H1 (cell line): ENCODE measurements at regions not wholly inside any gene's neighbourhood (a gene's known extent, or its start where the extent isn't known, plus 50 kb on each side); places are given as distances from the start of the nearest gene placed in this dataset.

ENCODE experiments used
- CTCF ChIA-PET: fragments of 300-600 bp; sonication (Branson Sonifier 250); formaldehyde crosslinking; loops from one replicate; lab custom pipeline; 2021; ENCODE audit not compliant: partially characterized antibody; lab: Charles Lee
- POLR2A ChIA-PET: fragments of 300-600 bp; sonication (Branson Sonifier 250); formaldehyde crosslinking; loops from one replicate; lab custom pipeline; 2021; ENCODE audit warnings: inconsistent platforms; ENCODE audit not compliant: partially characterized antibody; lab: Charles Lee
- DNase-seq, 2 experiments: peaks; one replicate each; pipeline versions ENCODE4 v3.0.0 to v3.0.0-alpha.2; 2010 to 2022; ENCODE audit warnings: low spot score in 2 of 2, low read depth in 1 of 2, mixed read lengths in 1 of 2
- FAIRE-seq: peaks from 2 replicates; lab custom pipeline; 2011; peaks lifted over from hg19 to GRCh38; lab: Jason Lieb, UNC
- H2AFZ ChIP-seq: 2 replicates; pipeline ENCODE4 v1.8.1; 2012; ENCODE audit warnings: low read length, inconsistent platforms
- H2AK5ac ChIP-seq: 2 replicates; pipeline ENCODE4 v1.6.1; 2013; ENCODE audit warnings: low read depth, low read length
- H2BK120ac ChIP-seq: replicated peaks from 2 replicates; pipeline ENCODE3; 2013; ENCODE audit warnings: low read depth, low read length, inconsistent platforms
- H2BK12ac ChIP-seq: 2 replicates; pipeline ENCODE4 v1.6.1; 2013; ENCODE audit warnings: low read depth, low read length
- H2BK15ac ChIP-seq: 2 replicates; pipeline ENCODE4 v1.6.1; 2013; ENCODE audit warnings: low read length
- H2BK20ac ChIP-seq: 2 replicates; pipeline ENCODE4 v1.6.1; 2013; ENCODE audit warnings: low read length
- H2BK5ac ChIP-seq: 2 replicates; pipeline ENCODE4 v1.6.1; 2013; ENCODE audit warnings: low read depth, low read length
- H3K14ac ChIP-seq: 2 replicates; pipeline ENCODE4 v1.6.1; 2013; ENCODE audit warnings: inconsistent platforms; ENCODE audit not compliant: insufficient read length
- H3K18ac ChIP-seq: 2 replicates; pipeline ENCODE4 v1.6.1; 2013; ENCODE audit warnings: low read length; ENCODE audit errors: extremely low read depth
- H3K23ac ChIP-seq: 2 replicates; pipeline ENCODE4 v1.6.1; 2013; ENCODE audit warnings: inconsistent platforms; ENCODE audit not compliant: insufficient read length
- H3K23me2 ChIP-seq: 2 replicates; pipeline ENCODE4 v1.6.1; 2013; ENCODE audit warnings: low read depth, low read length
- H3K27ac ChIP-seq: 2 replicates; pipeline ENCODE4 v1.6.1; 2011; ENCODE audit warnings: low read depth, low read length, inconsistent platforms
- H3K27me3 ChIP-seq, 4 experiments: replicated peaks in 1 of 4; 1 replicate in 1 of 4; 2 replicates in 3 of 4; pipeline versions ENCODE4 v1.6.1 to v1.8.1; 2011 to 2013; ENCODE audit warnings: low read length in 3 of 4, mild to moderate bottlenecking in 3 of 4, inconsistent platforms in 2 of 4, mixed read lengths in 2 of 4, moderate library complexity in 1 of 4; ENCODE audit not compliant: control insufficient read depth in 3 of 4, insufficient read depth in 3 of 4; ENCODE audit errors: extremely low read depth in 1 of 4
- H3K36me3 ChIP-seq, 4 experiments: 2 replicates each; pipeline versions ENCODE4 v1.6.1 to v1.8.1; 2011 to 2013; ENCODE audit warnings: mild to moderate bottlenecking in 4 of 4, low read length in 3 of 4, moderate library complexity in 2 of 4, control low read depth in 1 of 4, inconsistent platforms in 1 of 4; ENCODE audit not compliant: insufficient read depth in 4 of 4, control insufficient read depth in 2 of 4
- H3K4ac ChIP-seq: replicated peaks from 2 replicates; pipeline ENCODE3; 2013; ENCODE audit warnings: low read length, low read depth, mixed read lengths, inconsistent platforms; ENCODE audit not compliant: insufficient read length
- H3K4me1 ChIP-seq, 4 experiments: replicated peaks in 1 of 4; 1 replicate in 1 of 4; 2 replicates in 3 of 4; pipeline versions ENCODE4 v1.6.1 to v1.8.1; 2011 to 2013; ENCODE audit warnings: low read length in 3 of 4, inconsistent platforms in 2 of 4, mixed read lengths in 1 of 4; ENCODE audit not compliant: insufficient read depth in 4 of 4, control insufficient read depth in 3 of 4
- H3K4me2 ChIP-seq, 2 experiments: 2 replicates each; pipeline versions ENCODE4 v1.6.1 to v1.8.1; 2011 to 2013; ENCODE audit warnings: low read depth in 2 of 2, low read length in 2 of 2, control low read depth in 1 of 2, inconsistent platforms in 1 of 2, mild to moderate bottlenecking in 1 of 2; ENCODE audit not compliant: insufficient read depth in 1 of 2
- H3K4me3 ChIP-seq, 4 experiments: fragments of 200-600, 300-600 bp in 1 of 4; sonication (generic), shearing (Covaris generic), sonication (Bioruptor Twin) in 1 of 4; 2 replicates each; pipeline versions ENCODE4 v1.5.1 to v1.8.1; 2011 to 2016; ENCODE audit warnings: low read length in 4 of 4, low read depth in 3 of 4, control low read depth in 2 of 4, inconsistent platforms in 2 of 4, mild to moderate bottlenecking in 2 of 4, mixed read lengths in 1 of 4, moderate library complexity in 1 of 4; ENCODE audit not compliant: insufficient read depth in 2 of 4; ENCODE audit errors: extremely low read depth in 1 of 4
- H3K56ac ChIP-seq: replicated peaks from 2 replicates; pipeline ENCODE3; 2013; ENCODE audit warnings: low read depth, mild to moderate bottlenecking, mixed read lengths, low read length, inconsistent platforms; ENCODE audit not compliant: insufficient read length
- H3K79me1 ChIP-seq: 2 replicates; pipeline ENCODE4 v1.6.1; 2013; ENCODE audit warnings: low read depth, low read length, control low read depth
- H3K79me2 ChIP-seq, 2 experiments: 2 replicates each; pipeline versions ENCODE4 v1.6.1 to v1.8.1; 2012 to 2013; ENCODE audit warnings: low read length in 2 of 2, mild to moderate bottlenecking in 2 of 2, inconsistent platforms in 1 of 2; ENCODE audit not compliant: insufficient read depth in 2 of 2, control insufficient read depth in 1 of 2
- H3K9ac ChIP-seq, 4 experiments: replicated peaks in 1 of 4; 1 replicate in 1 of 4; 2 replicates in 3 of 4; pipeline versions ENCODE4 v1.6.1 to v1.8.1; 2011 to 2013; ENCODE audit warnings: low read depth in 3 of 4, low read length in 3 of 4, control low read depth in 2 of 4, mild to moderate bottlenecking in 2 of 4, moderate library complexity in 2 of 4, inconsistent platforms in 1 of 4; ENCODE audit errors: extremely low read depth in 1 of 4
- H3K9me3 ChIP-seq, 2 experiments: 2 replicates each; pipeline versions ENCODE4 v1.6.1 to v1.8.1; 2012 to 2013; ENCODE audit warnings: mild to moderate bottlenecking in 2 of 2, moderate library complexity in 2 of 2, control low read depth in 1 of 2, inconsistent platforms in 1 of 2, low read depth in 1 of 2, low read length in 1 of 2, mixed read lengths in 1 of 2; ENCODE audit not compliant: insufficient read depth in 2 of 2
- H4K20me1 ChIP-seq, 2 experiments: replicated peaks in 1 of 2; 2 replicates each; pipeline versions ENCODE3 to v1.8.1; 2011 to 2013; ENCODE audit warnings: inconsistent platforms in 2 of 2, low read length in 2 of 2, mild to moderate bottlenecking in 1 of 2; ENCODE audit not compliant: insufficient read depth in 2 of 2, control insufficient read depth in 1 of 2
- H4K5ac ChIP-seq: 2 replicates; pipeline ENCODE4 v1.6.1; 2013; ENCODE audit warnings: low read length, low read depth, mixed read lengths, inconsistent platforms; ENCODE audit not compliant: insufficient read length
- H4K8ac ChIP-seq: 2 replicates; pipeline ENCODE4 v1.8.0; 2013; ENCODE audit warnings: mild to moderate bottlenecking, moderate library complexity, low read length, inconsistent platforms; ENCODE audit not compliant: insufficient read depth; ENCODE audit errors: extremely low read depth
- H4K91ac ChIP-seq: replicated peaks from 2 replicates; pipeline ENCODE3; 2013; ENCODE audit warnings: low read length, mixed read lengths, inconsistent platforms; ENCODE audit not compliant: insufficient read length
- BRCA1 ChIP-seq: IDR thresholded peaks from 2 replicates; pipeline ENCODE4 v1.6.1; 2012; ENCODE audit warnings: low read depth, low read length, improper control_type of control experiment
- CEBPB ChIP-seq: IDR thresholded peaks from 2 replicates; pipeline ENCODE4 v1.6.1; 2012; ENCODE audit warnings: low read depth, low read length
- CREB1 ChIP-seq: IDR thresholded peaks from 2 replicates; pipeline ENCODE4 v1.6.1; 2012; ENCODE audit warnings: inconsistent platforms
- CTBP2 ChIP-seq: IDR thresholded peaks from 2 replicates; pipeline ENCODE4 v1.7.0; 2011; ENCODE audit warnings: borderline replicate concordance, mild to moderate bottlenecking, moderate library complexity, mixed read lengths, low read length; ENCODE audit not compliant: insufficient read depth, insufficient read length
- EP300 ChIP-seq, 2 experiments: IDR thresholded peaks; 1 replicate in 1 of 2; 2 replicates in 1 of 2; pipeline ENCODE4 v1.6.1; 2011 to 2012; ENCODE audit warnings: low read depth in 2 of 2, low read length in 2 of 2, mild to moderate bottlenecking in 2 of 2, borderline replicate concordance in 1 of 2, inconsistent platforms in 1 of 2, moderate library complexity in 1 of 2
- FOSL1 ChIP-seq: IDR thresholded peaks from 2 replicates; pipeline ENCODE4 v1.6.1; 2011; ENCODE audit warnings: mild to moderate bottlenecking, low read depth, low read length, moderate library complexity; ENCODE audit not compliant: insufficient read depth
- JUND ChIP-seq: IDR thresholded peaks from 2 replicates; pipeline ENCODE4 v1.6.1; 2011; ENCODE audit warnings: mild to moderate bottlenecking, improper control_type of control experiment, low read length
- NRF1 ChIP-seq: IDR thresholded peaks from 2 replicates; pipeline ENCODE4 v1.6.1; 2011; ENCODE audit warnings: mild to moderate bottlenecking, low read depth, low read length, improper control_type of control experiment
- POU5F1 ChIP-seq: IDR thresholded peaks from 2 replicates; pipeline ENCODE4 v1.6.1; 2011; ENCODE audit warnings: low read depth, mild to moderate bottlenecking, low read length, moderate library complexity
- SIN3A ChIP-seq, 2 experiments: IDR thresholded peaks in 1 of 2; conservative IDR thresholded peaks in 1 of 2; 2 replicates each; pipeline ENCODE4 v1.6.1; 2011 to 2012; ENCODE audit warnings: low read length in 2 of 2, improper control_type of control experiment in 1 of 2, low read depth in 1 of 2, mild to moderate bottlenecking in 1 of 2
- SP4 ChIP-seq: IDR thresholded peaks from 2 replicates; pipeline ENCODE4 v1.6.1; 2012; ENCODE audit warnings: low read length, inconsistent platforms
- TAF1 ChIP-seq: IDR thresholded peaks from 2 replicates; pipeline ENCODE4 v1.6.1; 2011; ENCODE audit warnings: mild to moderate bottlenecking, low read depth, low read length
- WGBS, 2 experiments: shearing (Covaris generic) in 1 of 2; methylation state at CpG; one replicate each; pipeline versions ENCODE4 v1.1.6 to v1.1.7; 2013 to 2015; ENCODE audit warnings: low lambda C conversion rate in 2 of 2, mixed read lengths in 2 of 2, inconsistent platforms in 1 of 2, low coverage in 1 of 2, missing lambda C conversion rate in 1 of 2; ENCODE audit not compliant: insufficient replicate concordance in 2 of 2, insufficient coverage in 1 of 2, insufficient read length in 1 of 2; ENCODE audit errors: extremely low coverage in 1 of 2, missing lambda C conversion rate in 1 of 2; 5-methylcytosine and 5-hydroxymethylcytosine counted together
- TF ChIP-seq, protein P1 (sequence below): IDR thresholded peaks from 2 replicates; pipeline ENCODE4 v1.6.1; 2012; ENCODE audit warnings: inconsistent platforms

DNA sequence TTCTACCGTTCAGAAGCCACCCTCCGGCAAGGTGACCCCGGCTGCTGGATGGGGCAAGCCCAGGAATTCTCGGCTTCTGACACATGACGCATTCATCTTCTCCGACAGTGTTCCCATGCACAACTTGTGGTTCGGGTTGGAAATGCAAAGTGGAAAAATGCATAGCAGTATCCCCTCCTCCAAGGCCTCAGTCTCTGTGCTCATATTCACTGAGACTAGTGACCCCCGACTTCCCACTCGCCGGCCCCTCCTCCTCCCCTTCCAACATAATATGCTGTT, 70.0 kb upstream of the NTM start:
- H4K8ac ChIP-seq, result no peak overlapping the region
- H3K4me3 ChIP-seq, result no peak overlapping the region
- FAIRE-seq, result no peak
- H3K9ac ChIP-seq, result no peak overlapping the region
- no peak overlapping the region for H3K14ac ChIP-seq
- H2BK20ac ChIP-seq, result no peak overlapping the region
- peaks cover 0 to 2% (median under 1%) of the 10 kb centered on the region in 4 experiments; a peak in 4 of 7 replicates for H3K4me1 ChIP-seq
- H3K79me1 ChIP-seq, result peaks cover 15% of the 10 kb centered on the region
- no peaks in the 10 kb centered on the region for H3K9me3 ChIP-seq
- H4K20me1 ChIP-seq, result peaks cover 2 to 3% of the 10 kb centered on the region in 2 experiments
- CTCF ChIA-PET, result interaction anchor here (1.3 kb wide), 1 partner anchor 57 kb away, joined by 3 read pairs; no protein-coding TSS in a partner anchor
- TF ChIP-seq CTBP2 (no peak), CREB1 (no peak), NRF1 (no peak), TAF1 (no peak), SIN3A (conservative IDR thresholded peaks at IDR 0.05 in 1 of 2, IDR thresholded peaks at IDR 0.05 in 1 of 2; ENCODE audit: low read depth in 1 of 2, low read length in 2 of 2) (no peak), FOSL1 (no peak), POU5F1 (no peak), BRCA1 (no peak), CEBPB (no peak), SP4 (no peak), JUND (no peak), EP300 (IDR thresholded peaks at IDR 0.05; ENCODE audit: borderline replicate concordance in 1 of 2, low read depth in 2 of 2, low read length in 2 of 2) (no peak)
- TF ChIP-seq, protein P1, sequence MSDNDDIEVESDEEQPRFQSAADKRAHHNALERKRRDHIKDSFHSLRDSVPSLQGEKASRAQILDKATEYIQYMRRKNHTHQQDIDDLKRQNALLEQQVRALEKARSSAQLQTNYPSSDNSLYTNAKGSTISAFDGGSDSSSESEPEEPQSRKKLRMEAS, result no peak
- TF ChIP-seq, all 59 proteins: peak for 0
- Histone ChIP-seq H3K27ac (no peak overlapping the region), H2AK5ac (no peak overlapping the region), H3K79me2 (peaks cover 0 to 8% of the 10 kb centered on the region in 2 experiments; a peak in 1 of 4 replicates), H3K4ac (no peak overlapping the region), H2BK5ac (no peak overlapping the region), H2BK120ac (no peak overlapping the region), H2BK15ac (no peak overlapping the region), H3K36me3 (peaks cover 0 to 11% (median 2%) of the 10 kb centered on the region in 4 experiments; a peak in 5 of 8 replicates), H3K56ac (no peak overlapping the region), H3K23ac (no peak overlapping the region), H3K27me3 (no peaks in the 10 kb centered on the region), H3K18ac (no peak overlapping the region), H3K23me2 (no peaks in the 10 kb centered on the region), H2AFZ (no peak overlapping the region), H3K4me2 (no peak overlapping the region), H4K91ac (no peak overlapping the region), H4K5ac (no peak overlapping the region), H2BK12ac (no peak overlapping the region)
- POLR2A ChIA-PET, result interaction anchor here (0.8 kb wide), 1 partner anchor 21 kb away, joined by 3 read pairs; no protein-coding TSS in a partner anchor
- no peak for DNase-seq
- 90% methylated on average over 10 of the region's 10 CpGs; no CpG with 5 or more reads in 1 of the 2 experiments for whole genome bisulfite sequencing, 2 experiments
